Smooth muscle cell (in vitro differentiated cells): ENCODE measurements at regions not wholly inside any gene's neighbourhood (a gene's known extent, or its start where the extent isn't known, plus 50 kb on each side); places are given as distances from the start of the nearest gene placed in this dataset.

Source experiments
- DNase-seq: peaks from one replicate; lab custom pipeline; 2025; ENCODE audit not compliant: unreplicated experiment; lab: John Stamatoyannopoulos, UW
- H2AFZ ChIP-seq: fragments of 200-600 bp; sonication (generic); 2 replicates; pipeline ENCODE4 v1.6.0; 2016; ENCODE audit warnings: antibody characterized with exemption, low read depth, mild to moderate bottlenecking
- H3F3A ChIP-seq: fragments of 200-600 bp; sonication (generic); 2 replicates; pipeline ENCODE4 v1.6.0; 2017; ENCODE audit warnings: antibody characterized with exemption, low read depth
- H3K27ac ChIP-seq: fragments of 200-600 bp; sonication (generic); 2 replicates; pipeline ENCODE4 v1.5.1; 2016; ENCODE audit warnings: low read depth, mild to moderate bottlenecking
- H3K27me3 ChIP-seq: fragments of 200-600 bp; sonication (generic); 2 replicates; pipeline ENCODE4 v1.6.1; 2016; ENCODE audit warnings: low read depth, mild to moderate bottlenecking
- H3K36me3 ChIP-seq: fragments of 200-600 bp; sonication (generic); 2 replicates; pipeline ENCODE4 v1.5.1; 2016; ENCODE audit warnings: low read depth
- H3K4me1 ChIP-seq: fragments of 200-600 bp; sonication (generic); 2 replicates; pipeline ENCODE4 v1.5.1; 2016; ENCODE audit warnings: low read depth
- H3K4me2 ChIP-seq: fragments of 200-600 bp; sonication (generic); 2 replicates; pipeline ENCODE4 v1.6.0; 2016; ENCODE audit warnings: mild to moderate bottlenecking
- H3K4me3 ChIP-seq: fragments of 200-600 bp; sonication (generic); 2 replicates; pipeline ENCODE4 v1.5.1; 2016; ENCODE audit warnings: mild to moderate bottlenecking
- H3K79me2 ChIP-seq: fragments of 200-600 bp; sonication (generic); 2 replicates; pipeline ENCODE4 v1.6.0; 2016; ENCODE audit warnings: low read depth, mild to moderate bottlenecking
- H3K9ac ChIP-seq: fragments of 200-600 bp; sonication (generic); 2 replicates; pipeline ENCODE4 v1.6.0; 2016; ENCODE audit warnings: low read depth
- H3K9me3 ChIP-seq: fragments of 200-600 bp; sonication (generic); replicated peaks from 2 replicates; pipeline ENCODE4 v1.5.1; 2016; ENCODE audit warnings: low read depth
- H4K20me1 ChIP-seq: fragments of 200-600 bp; sonication (generic); 2 replicates; pipeline ENCODE4 v1.6.0; 2016; ENCODE audit warnings: low read depth
- CTCF ChIP-seq: fragments of 200-600 bp; sonication (generic); IDR thresholded peaks from 2 replicates; pipeline ENCODE4 v1.5.1; 2017; ENCODE audit warnings: borderline replicate concordance, mild to moderate bottlenecking, antibody characterized with exemption; ENCODE audit not compliant: insufficient read depth, poor library complexity, severe bottlenecking
- WGBS: methylation state at CpG from one replicate; pipeline ENCODE4 v1.1.7; 2016; ENCODE audit warnings: low lambda C conversion rate; 5-methylcytosine and 5-hydroxymethylcytosine counted together

DNA sequence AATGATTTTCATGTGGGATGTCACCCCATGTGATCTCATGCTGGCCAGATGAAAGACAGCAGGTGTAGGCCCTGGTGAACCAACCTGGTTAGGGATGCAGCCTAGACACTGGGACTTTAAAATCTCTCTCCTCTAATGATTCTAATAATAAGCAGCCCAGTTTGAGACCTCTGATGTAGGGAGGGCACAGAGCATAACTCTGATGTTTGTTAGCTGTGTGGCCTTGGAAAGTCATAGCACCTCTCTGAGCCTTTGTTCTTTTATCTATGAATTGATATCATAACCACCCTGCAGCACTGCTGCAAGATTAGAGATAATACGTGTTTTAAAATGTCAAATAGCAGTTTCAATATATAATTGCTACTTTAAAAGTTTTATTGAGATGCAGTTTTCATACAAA lies 106.0 kb downstream of the RPL22L1 start:
- Histone ChIP-seq H4K20me1 (no peaks in the 10 kb centered on the region), H3K4me1 (no peaks in the 10 kb centered on the region), H3K79me2 (no peaks in the 10 kb centered on the region), H3K4me2 (no peak overlapping the region), H3K4me3 (no peak overlapping the region), H3K27me3 (no peaks in the 10 kb centered on the region), H3F3A (no peaks in the 10 kb centered on the region), H3K9me3 (no peaks in the 10 kb centered on the region), H3K9ac (no peak overlapping the region), H3K27ac (no peak overlapping the region), H2AFZ (no peak overlapping the region), H3K36me3 (no peaks in the 10 kb centered on the region)
- no peak for TF ChIP-seq CTCF
- DNase-seq, result no peak
- 87% methylated on average over 1 of the region's 1 CpG for WGBS

- no peaks in the 10 kb centered on the region for H3K4me1 ChIP-seq
- no peak overlapping the region for H3K27ac ChIP-seq
- no peak overlapping the region for H3K9ac ChIP-seq
- no peak overlapping the region for H3K4me3 ChIP-seq
- H3K36me3 ChIP-seq, result no peaks in the 10 kb centered on the region
- 93% methylated on average over 2 of the region's 2 CpGs for WGBS
- H3K27me3 ChIP-seq, result no peaks in the 10 kb centered on the region
- H3F3A ChIP-seq, result no peaks in the 10 kb centered on the region
- H3K4me2 ChIP-seq, result no peak overlapping the region
- DNase-seq, result no peak
- no peaks in the 10 kb centered on the region for H4K20me1 ChIP-seq
- TF ChIP-seq CTCF, result no peak
- no peaks in the 10 kb centered on the region for H3K79me2 ChIP-seq
- H2AFZ ChIP-seq, result no peak overlapping the region
- H3K9me3 ChIP-seq, result no peaks in the 10 kb centered on the region
Measured at GRCh38 chr3:170762064-170762463, 107.9 kb downstream of the RPL22L1 start.

GRCh38 chr3:170761103-170761502 lies 108.9 kb downstream of the RPL22L1 start:
- 86% methylated on average over 3 of the region's 3 CpGs for WGBS
- no peak overlapping the region for H3K9ac ChIP-seq

More at GRCh38 chr3:170761103-170761502, 108.9 kb downstream of the RPL22L1 start:
- H3K4me1 ChIP-seq, result no peaks in the 10 kb centered on the region
- no peak overlapping the region for H3K4me3 ChIP-seq
- no peak overlapping the region for H3K27ac ChIP-seq
- H3K79me2 ChIP-seq, result no peaks in the 10 kb centered on the region
- no peak overlapping the region for H3K4me2 ChIP-seq
- no peaks in the 10 kb centered on the region for H3K36me3 ChIP-seq
- no peak for DNase-seq
- H2AFZ ChIP-seq, result no peak overlapping the region
- no peaks in the 10 kb centered on the region for H3F3A ChIP-seq
- TF ChIP-seq CTCF, result no peak
- no peaks in the 10 kb centered on the region for H3K27me3 ChIP-seq
- H4K20me1 ChIP-seq, result no peaks in the 10 kb centered on the region
- H3K9me3 ChIP-seq, result no peaks in the 10 kb centered on the region
